Choroid plexus epithelial cell (primary cell): ENCODE measurements at regions not wholly inside any gene's neighbourhood (a gene's known extent, or its start where the extent isn't known, plus 50 kb on each side); places are given as distances from the start of the nearest gene placed in this dataset.

Experiments
- DNase-seq: peaks from one replicate; pipeline ENCODE4 v3.0.0-alpha.2; 2010; ENCODE audit warnings: low read depth
- H3K4me3 ChIP-seq: 2 replicates; pipeline ENCODE4 v1.5.1; 2011; ENCODE audit warnings: low read depth, mild to moderate bottlenecking, control low read depth, low read length, moderate library complexity
- CTCF ChIP-seq: conservative IDR thresholded peaks from 2 replicates; pipeline ENCODE4 v1.5.1; 2011; ENCODE audit warnings: low read depth, mild to moderate bottlenecking, control low read depth, inconsistent platforms, low read length, moderate library complexity

GRCh38 chr11:128244871-128245270, 342.5 kb downstream of the ETS1 start:
- no peak for DNase-seq
- TF ChIP-seq CTCF = no peak
- H3K4me3 ChIP-seq = no peak overlapping the region

- no peak for DNase-seq
- TF ChIP-seq CTCF = no peak
These were observed 344.9 kb downstream of the ETS1 start for GRCh38 chr11:128242451-128242850.

GRCh38 chr11:128240546-128240945, 346.8 kb downstream of the ETS1 start:
- no peak for TF ChIP-seq CTCF
- no peak overlapping the region for H3K4me3 ChIP-seq
- no peak for DNase-seq

More at GRCh38 chr11:128242451-128242850, 344.9 kb downstream of the ETS1 start:
- no peak overlapping the region for H3K4me3 ChIP-seq

GRCh38 chr11:128239306-128239705, 348.1 kb downstream of the ETS1 start:
- no peak for DNase-seq
- H3K4me3 ChIP-seq = no peak overlapping the region

GRCh38 chr11:128238521-128239265, 348.7 kb downstream of the ETS1 start:
- no peak for DNase-seq
- no peak for TF ChIP-seq CTCF
- no peak overlapping the region for H3K4me3 ChIP-seq

More at GRCh38 chr11:128239306-128239705, 348.1 kb downstream of the ETS1 start:
- TF ChIP-seq CTCF = no peak

- H3K4me3 ChIP-seq = no peak overlapping the region
- TF ChIP-seq CTCF = no peak
- DNase-seq = no peak
These were observed 350.6 kb downstream of the ETS1 start for GRCh38 chr11:128236506-128237498.
